ENCODE measurements at regions not wholly inside any gene's neighbourhood (a gene's known extent, or its start where the extent isn't known, plus 50 kb on each side); places are given as distances from the start of the nearest gene placed in this dataset.

GRCh38 chr12:98274430-98275130 lies 240.8 kb upstream of the TMPO start:
- TF ChIP-seq CTCF (IDR thresholded peaks at IDR 0.05; ENCODE audit: insufficient read depth, low read depth, low read length), result no peak
- DNase-seq (ENCODE audit: low read depth), result no peak

GRCh38 chr12:98275131-98275475 lies 240.3 kb upstream of the TMPO start:
- TF ChIP-seq CTCF (IDR thresholded peaks at IDR 0.05; ENCODE audit: insufficient read depth, low read depth, low read length), result no peak
- no peak for DNase-seq (ENCODE audit: low read depth)
- no peak overlapping the region for H3K4me3 ChIP-seq (ENCODE audit: low read depth, low read length)

More at GRCh38 chr12:98274430-98275130, 240.8 kb upstream of the TMPO start:
- H3K4me3 ChIP-seq (ENCODE audit: low read depth, low read length), result no peak overlapping the region

GRCh38 chr12:98280152-98280551 lies 235.2 kb upstream of the TMPO start:
- no peak for TF ChIP-seq CTCF (IDR thresholded peaks at IDR 0.05; ENCODE audit: insufficient read depth, low read depth, low read length)
- no peak overlapping the region for H3K4me3 ChIP-seq (ENCODE audit: low read depth, low read length)
- no peak for DNase-seq (ENCODE audit: low read depth)

- no peak overlapping the region for H3K4me3 ChIP-seq (ENCODE audit: low read depth, low read length)
- no peak for TF ChIP-seq CTCF (IDR thresholded peaks at IDR 0.05; ENCODE audit: insufficient read depth, low read depth, low read length)
- no peak for DNase-seq (ENCODE audit: low read depth)
Measured at GRCh38 chr12:98280621-98281020, 234.8 kb upstream of the TMPO start.

GRCh38 chr12:98291828-98292227 lies 223.6 kb upstream of the TMPO start:
- H3K4me3 ChIP-seq (ENCODE audit: low read depth, low read length), result no peak overlapping the region
- no peak for TF ChIP-seq CTCF (IDR thresholded peaks at IDR 0.05; ENCODE audit: insufficient read depth, low read depth, low read length)

GRCh38 chr12:98294051-98294805 lies 221.2 kb upstream of the TMPO start:
- DNase-seq (ENCODE audit: low read depth), result no peak
- no peak overlapping the region for H3K4me3 ChIP-seq (ENCODE audit: low read depth, low read length)
- no peak for TF ChIP-seq CTCF (IDR thresholded peaks at IDR 0.05; ENCODE audit: insufficient read depth, low read depth, low read length)

More at GRCh38 chr12:98291828-98292227, 223.6 kb upstream of the TMPO start:
- DNase-seq (ENCODE audit: low read depth), result no peak

All from fibroblast of villous mesenchyme (primary cell).